Endothelial cell of umbilical vein (primary cell): ENCODE measurements at regions not wholly inside any gene's neighbourhood (a gene's known extent, or its start where the extent isn't known, plus 50 kb on each side); places are given as distances from the start of the nearest gene placed in this dataset.

Experiments
- BruUV-seq: library from RNA; stranded (reverse); fragments of 400-500 nt; replicated peaks from 2 replicates; lab custom pipeline; 2021; lab: Mats Ljungman, UMichigan
- CTCF ChIA-PET: fragments of 300-600, 350-600 bp; sonication (Branson Sonifier 250); formaldehyde crosslinking; loops from one replicate; lab custom pipeline; 2021; ENCODE audit warnings: antibody characterized with exemption, inconsistent platforms; lab: Charles Lee
- POLR2A ChIA-PET: fragments of 300-600, 350-600 bp; sonication (Branson Sonifier 250); formaldehyde crosslinking; loops from one replicate; lab custom pipeline; 2021; ENCODE audit warnings: antibody characterized with exemption, inconsistent platforms; lab: Charles Lee
- DNase-seq: peaks from one replicate; pipeline ENCODE4 v3.0.0-alpha.2; 2011; ENCODE audit warnings: low read depth, low spot score
- FAIRE-seq: peaks from 2 replicates; lab custom pipeline; 2011; peaks lifted over from hg19 to GRCh38; lab: Jason Lieb, UNC
- H2AFZ ChIP-seq: 2 replicates; pipeline ENCODE4 v1.6.0; 2012; ENCODE audit warnings: low read depth, low read length, control low read depth, inconsistent platforms
- H3K27ac ChIP-seq: 2 replicates; pipeline ENCODE4 v1.5.1; 2011; ENCODE audit warnings: low read depth, mild to moderate bottlenecking, control low read depth, low read length, moderate library complexity; ENCODE audit not compliant: insufficient read depth
- H3K27me3 ChIP-seq, 2 experiments: 2 replicates each; pipeline versions ENCODE4 v1.6.0 to v1.6.1; 2011; ENCODE audit warnings: low read length in 2 of 2, mixed read lengths in 1 of 2; ENCODE audit not compliant: control insufficient read depth in 2 of 2, insufficient read depth in 2 of 2
- H3K36me3 ChIP-seq, 2 experiments: 2 replicates in 1 of 2; 3 replicates in 1 of 2; pipeline ENCODE4 v1.5.1; 2011; ENCODE audit warnings: low read length in 2 of 2, mild to moderate bottlenecking in 1 of 2, moderate library complexity in 1 of 2; ENCODE audit not compliant: control insufficient read depth in 2 of 2, insufficient read depth in 2 of 2; ENCODE audit errors: extremely low read depth in 1 of 2
- H3K4me1 ChIP-seq: 3 replicates; pipeline ENCODE4 v1.5.1; 2011; ENCODE audit warnings: mild to moderate bottlenecking, low read length; ENCODE audit not compliant: control insufficient read depth, insufficient read depth; ENCODE audit errors: extremely low read depth
- H3K4me2 ChIP-seq: 2 replicates; pipeline ENCODE4 v1.6.1; 2011; ENCODE audit warnings: low read length, control low read depth, mixed read lengths; ENCODE audit not compliant: insufficient read depth
- H3K4me3 ChIP-seq, 3 experiments: fragments of 200-600 bp in 1 of 3; sonication (generic), shearing (Covaris generic) in 1 of 3; replicated peaks in 1 of 3; 2 replicates each; pipeline ENCODE4 v1.5.1; 2011 to 2016; ENCODE audit warnings: control low read depth in 3 of 3, low read length in 3 of 3, mild to moderate bottlenecking in 2 of 3, inconsistent platforms in 1 of 3, low read depth in 1 of 3, moderate library complexity in 1 of 3; ENCODE audit not compliant: insufficient read depth in 1 of 3
- H3K79me2 ChIP-seq: 2 replicates; pipeline ENCODE4 v1.6.0; 2012; ENCODE audit warnings: low read length, inconsistent platforms; ENCODE audit not compliant: control insufficient read depth, insufficient read depth
- H3K9ac ChIP-seq: replicated peaks from 2 replicates; pipeline ENCODE3; 2011; ENCODE audit warnings: low read length, control low read depth; ENCODE audit not compliant: insufficient read depth; ENCODE audit errors: extremely low read depth
- H3K9me1 ChIP-seq: replicated peaks from 3 replicates; pipeline ENCODE4 v1.6.0; 2011; ENCODE audit warnings: mild to moderate bottlenecking, low read length; ENCODE audit not compliant: control insufficient read depth, insufficient read depth; ENCODE audit errors: extremely low read depth
- H3K9me3 ChIP-seq: replicated peaks from 2 replicates; pipeline ENCODE4 v1.5.1; 2012; ENCODE audit warnings: low read length, inconsistent platforms; ENCODE audit not compliant: control insufficient read depth, insufficient read depth
- H4K20me1 ChIP-seq: replicated peaks from 2 replicates; pipeline ENCODE3; 2011; ENCODE audit warnings: mild to moderate bottlenecking, low read length; ENCODE audit not compliant: control insufficient read depth, insufficient read depth; ENCODE audit errors: extremely low read depth
- CTCF ChIP-seq, 2 donors: IDR thresholded peaks; 1 replicate in 1 of 2; 2 replicates in 1 of 2; pipeline ENCODE4 v1.5.1; 2011; ENCODE audit warnings: low read length in 2 of 2, mild to moderate bottlenecking in 2 of 2, moderate library complexity in 2 of 2, control low read depth in 1 of 2, inconsistent platforms in 1 of 2, low read depth in 1 of 2; ENCODE audit not compliant: insufficient read depth in 1 of 2; ENCODE audit errors: extremely low read depth in 1 of 2
- EZH2 ChIP-seq: IDR thresholded peaks from 2 replicates; pipeline ENCODE4 v1.6.1; 2012; ENCODE audit warnings: borderline replicate concordance, low read depth, mild to moderate bottlenecking, moderate library complexity, low read length, inconsistent platforms; ENCODE audit not compliant: severe bottlenecking
- FOS ChIP-seq: IDR thresholded peaks from 2 replicates; pipeline ENCODE4 v1.6.1; 2011; ENCODE audit warnings: mild to moderate bottlenecking, low read length, moderate library complexity, borderline replicate concordance; ENCODE audit not compliant: insufficient read depth
- GATA2 ChIP-seq: IDR thresholded peaks from 2 replicates; pipeline ENCODE4 v1.7.0; 2011; ENCODE audit warnings: low read depth, mild to moderate bottlenecking, moderate library complexity, mixed read lengths, low read length; ENCODE audit not compliant: insufficient read length, insufficient read depth
- JUN ChIP-seq: IDR thresholded peaks from 2 replicates; pipeline ENCODE4 v1.6.1; 2011; ENCODE audit warnings: borderline replicate concordance, low read depth; ENCODE audit not compliant: insufficient read length, insufficient read depth
- MAX ChIP-seq: IDR thresholded peaks from 2 replicates; pipeline ENCODE4 v1.6.1; 2011; ENCODE audit not compliant: insufficient read depth, insufficient read length
- MYC ChIP-seq: IDR thresholded peaks from one replicate; pipeline ENCODE4 v1.6.1; 2011; ENCODE audit warnings: mild to moderate bottlenecking, low read depth, low read length
- POLR2A ChIP-seq: IDR thresholded peaks from 2 replicates; pipeline ENCODE4 v1.6.1; 2012; ENCODE audit warnings: low read depth, mild to moderate bottlenecking, control low read depth, low read length
- POLR2AphosphoS5 ChIP-seq: IDR thresholded peaks from 2 replicates; pipeline ENCODE4 v1.6.1; 2012; ENCODE audit warnings: low read depth, mild to moderate bottlenecking, control low read depth, low read length, moderate library complexity; ENCODE audit not compliant: insufficient read depth
- dilution Hi-C: fragments of 300-500 bp; cut with MboI; formaldehyde crosslinking; loops from one replicate; pipeline ENCODE4 v1.15.0; 2019; ENCODE audit warnings: low sequenced_read_pairs; ENCODE audit not compliant: extremely low pct_ligation_motif_present
- intact Hi-C: fragments of 100-400 bp; cut with micrococcal nuclease; formaldehyde crosslinking; loops from one replicate; pipeline ENCODE4 v1.10.0; 2022

DNA sequence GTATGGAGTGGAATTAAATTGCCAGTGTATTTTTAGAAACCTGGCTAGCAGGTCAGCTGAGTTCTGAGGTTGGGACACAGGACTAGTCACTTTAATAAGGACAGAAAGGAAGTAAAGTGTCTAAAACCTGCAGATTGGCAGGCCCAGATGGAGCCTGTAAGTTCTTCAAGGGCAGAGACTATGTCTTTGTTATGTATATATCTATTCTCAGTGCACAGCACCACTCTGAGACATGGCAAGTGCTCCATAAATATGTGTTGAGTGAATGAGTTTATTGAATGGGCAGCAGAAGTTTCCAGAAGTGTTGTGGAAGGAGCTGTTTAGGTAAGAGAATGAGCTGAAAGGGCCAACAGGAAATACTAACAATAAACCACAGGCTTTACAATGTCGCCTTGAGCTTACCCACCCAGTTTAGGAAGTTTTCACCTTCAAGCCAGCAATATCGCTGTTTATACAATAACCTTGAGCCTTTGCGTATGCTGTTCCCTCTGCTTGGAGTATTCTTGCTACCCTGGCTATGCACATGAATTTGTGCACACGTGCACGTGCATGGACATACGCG lies 109.5 kb upstream of the TMPO start:
- Histone ChIP-seq H3K27ac (no peak overlapping the region), H4K20me1 (no peaks in the 10 kb centered on the region), H3K9me3 (no peaks in the 10 kb centered on the region), H3K4me2 (no peak overlapping the region), H3K36me3 (no peaks in the 10 kb centered on the region), H3K79me2 (no peaks in the 10 kb centered on the region), H3K9ac (no peak overlapping the region), H3K4me1 (peaks cover 23% of the 10 kb centered on the region), H2AFZ (no peak overlapping the region), H3K9me1 (no peaks in the 10 kb centered on the region), H3K4me3 (no peak overlapping the region), H3K27me3 (no peaks in the 10 kb centered on the region)
- POLR2A ChIA-PET, result no interaction called here
- TF ChIP-seq FOS, result no peak
- no peak for TF ChIP-seq POLR2AphosphoS5
- no peak for TF ChIP-seq GATA2
- TF ChIP-seq JUN, result no peak
- TF ChIP-seq CTCF (IDR thresholded peaks at IDR 0.05; ENCODE audit: extremely low read depth in 1 of 2, insufficient read depth in 1 of 2, low read depth in 1 of 2, low read length in 2 of 2), result no peak
- no peak for TF ChIP-seq POLR2A
- no peak for TF ChIP-seq EZH2
- no peak for TF ChIP-seq MYC
- no peak for TF ChIP-seq MAX
- peak; percentile 46 for FAIRE-seq
- intact Hi-C loops, result no loop called here
- dilution Hi-C loops, result no loop called here
- BruUV-seq, result no TSS peak
- DNase-seq, result no peak
- CTCF ChIA-PET, result interaction anchor here (0.7 kb wide), 1 partner anchor 19 kb away, joined by 4 read pairs; no protein-coding TSS in a partner anchor
